B cell (primary cell): ENCODE measurements at regions not wholly inside any gene's neighbourhood (a gene's known extent, or its start where the extent isn't known, plus 50 kb on each side); places are given as distances from the start of the nearest gene placed in this dataset.

Experiments used
- CTCF ChIP-seq: fragments of 200-600 bp; IDR thresholded peaks from one replicate; pipeline ENCODE4 v1.8.0; 2022; ENCODE audit warnings: antibody characterized with exemption, mild to moderate bottlenecking
- EZH2 ChIP-seq: IDR thresholded peaks from 2 replicates; pipeline ENCODE4 v1.6.1; 2012; ENCODE audit warnings: borderline replicate concordance, low read depth, mild to moderate bottlenecking, moderate library complexity, low read length; ENCODE audit not compliant: insufficient read depth, poor library complexity, severe bottlenecking

DNA sequence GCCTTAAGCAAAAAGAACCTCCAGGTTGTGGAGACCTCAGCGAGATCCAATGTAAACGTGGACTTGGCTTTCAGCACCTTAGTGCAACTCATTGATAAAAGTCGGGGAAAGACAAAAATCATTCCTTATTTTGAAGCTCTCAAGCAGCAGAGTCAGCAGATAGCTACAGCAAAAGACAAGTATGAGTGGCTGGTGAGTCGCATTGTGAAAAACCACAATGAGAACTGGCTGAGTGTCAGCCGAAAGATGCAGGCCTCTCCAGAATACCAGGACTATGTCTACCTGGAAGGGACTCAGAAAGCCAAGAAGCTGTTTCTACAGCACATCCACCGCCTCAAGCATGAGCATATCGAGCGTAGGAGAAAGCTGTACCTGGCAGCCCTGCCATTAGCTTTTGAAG is 58.5 kb downstream of the ARHGAP35 start:
- TF ChIP-seq CTCF: no peak
- no peak for TF ChIP-seq EZH2
